Parathyroid adenoma (tissue), 2 donors: ENCODE measurements at regions not wholly inside any gene's neighbourhood (a gene's known extent, or its start where the extent isn't known, plus 50 kb on each side); places are given as distances from the start of the nearest gene placed in this dataset.
"Not testable (repeated sequence)": the region's sequence is repeated elsewhere in the genome, so short reads cannot be mapped to it uniquely, and the experiment has no call there.

ENCODE experiments used
- H2AFZ ChIP-seq: fragments of 300-600 bp; sonication (generic); one replicate; pipeline ENCODE4 v1.7.0; 2017; ENCODE audit warnings: antibody characterized with exemption, mild to moderate bottlenecking
- H3K27ac ChIP-seq: fragments of 300-600 bp; sonication (generic); one replicate; pipeline ENCODE4 v1.7.0; 2017
- H3K27me3 ChIP-seq: fragments of 300-600 bp; sonication (generic); one replicate; pipeline ENCODE4 v1.7.0; 2017; ENCODE audit warnings: low read length; ENCODE audit not compliant: control insufficient read depth, insufficient read depth
- H3K36me3 ChIP-seq: fragments of 300-600 bp; sonication (generic); one replicate; pipeline ENCODE4 v1.7.0; 2017; ENCODE audit warnings: low read length; ENCODE audit not compliant: control insufficient read depth, insufficient read depth
- H3K4me1 ChIP-seq: fragments of 300-600 bp; sonication (generic); one replicate; pipeline ENCODE4 v1.7.0; 2017; ENCODE audit warnings: control low read depth
- H3K4me2 ChIP-seq: fragments of 300-600 bp; sonication (generic); one replicate; pipeline ENCODE4 v1.7.0; 2017; ENCODE audit warnings: low read length
- H3K4me3 ChIP-seq: fragments of 300-600 bp; sonication (generic); one replicate; pipeline ENCODE4 v1.7.0; 2017; ENCODE audit warnings: low read depth, low read length
- H3K79me2 ChIP-seq: fragments of 300-600 bp; sonication (generic); one replicate; pipeline ENCODE4 v1.7.0; 2017; ENCODE audit warnings: control low read depth
- H3K9ac ChIP-seq: fragments of 300-600 bp; sonication (generic); one replicate; pipeline ENCODE4 v1.7.0; 2017; ENCODE audit warnings: mild to moderate bottlenecking
- H3K9me3 ChIP-seq: fragments of 300-600 bp; sonication (generic); one replicate; pipeline ENCODE4 v1.7.0; 2017; ENCODE audit warnings: low read length; ENCODE audit not compliant: control insufficient read depth
- CTCF ChIP-seq: fragments of 300-600 bp; sonication (generic); IDR thresholded peaks from one replicate; pipeline ENCODE4 v1.7.0; 2017; ENCODE audit warnings: antibody characterized with exemption, mild to moderate bottlenecking
- donor health status: primary hyperparathyroidism.

- Histone ChIP-seq H3K9me3 (no peaks in the 10 kb centered on the region), H3K27me3 (no peaks in the 10 kb centered on the region), H3K9ac (no peak overlapping the region), H3K4me3 (no peak overlapping the region), H3K36me3 (no peaks in the 10 kb centered on the region), H3K4me2 (no peak overlapping the region), H2AFZ (no peak overlapping the region), H3K4me1 (no peaks in the 10 kb centered on the region), H3K79me2 (no peaks in the 10 kb centered on the region), H3K27ac (no peak overlapping the region)
- no peak for TF ChIP-seq CTCF
These were observed 263.1 kb upstream of the CHRM3 start for GRCh38 chr1:239123260-239123659.

- no peaks in the 10 kb centered on the region for H3K36me3 ChIP-seq
- no peak overlapping the region for H3K27ac ChIP-seq
- H3K4me2 ChIP-seq, result no peak overlapping the region
- no peak for TF ChIP-seq CTCF
- H3K9ac ChIP-seq, result no peak overlapping the region
- H2AFZ ChIP-seq, result no peak overlapping the region
- H3K79me2 ChIP-seq, result no peaks in the 10 kb centered on the region
- H3K4me3 ChIP-seq, result no peak overlapping the region
- H3K9me3 ChIP-seq, result no peaks in the 10 kb centered on the region
- no peaks in the 10 kb centered on the region for H3K27me3 ChIP-seq
- no peaks in the 10 kb centered on the region for H3K4me1 ChIP-seq
These were observed 274.1 kb upstream of the CHRM3 start for GRCh38 chr1:239112101-239112935.

- H3K27me3 ChIP-seq, result no peaks in the 10 kb centered on the region
- H2AFZ ChIP-seq, result no peak overlapping the region
- no peaks in the 10 kb centered on the region for H3K79me2 ChIP-seq
- no peak overlapping the region for H3K9ac ChIP-seq
- no peaks in the 10 kb centered on the region for H3K36me3 ChIP-seq
- no peaks in the 10 kb centered on the region for H3K9me3 ChIP-seq
- no peak for TF ChIP-seq CTCF
- no peak overlapping the region for H3K4me2 ChIP-seq
- H3K27ac ChIP-seq, result no peak overlapping the region
- H3K4me3 ChIP-seq, result no peak overlapping the region
- no peaks in the 10 kb centered on the region for H3K4me1 ChIP-seq
These were observed 278.7 kb upstream of the CHRM3 start for GRCh38 chr1:239107676-239108075.

GRCh38 chr1:239106689-239107088 is 279.7 kb upstream of the CHRM3 start:
- H3K4me1 ChIP-seq, H3K27ac ChIP-seq, H3K9me3 ChIP-seq, H3K4me2 ChIP-seq, H3K79me2 ChIP-seq, H3K27me3 ChIP-seq, H3K4me3 ChIP-seq, H3K9ac ChIP-seq, H3K36me3 ChIP-seq, H2AFZ ChIP-seq: not testable (repeated sequence)

GRCh38 chr1:239098400-239099037 is 287.8 kb upstream of the CHRM3 start:
- H3K4me2 ChIP-seq, result no peak overlapping the region
- no peaks in the 10 kb centered on the region for H3K36me3 ChIP-seq
- no peaks in the 10 kb centered on the region for H3K79me2 ChIP-seq
- H3K9me3 ChIP-seq, result no peaks in the 10 kb centered on the region
- no peak overlapping the region for H2AFZ ChIP-seq
- no peak overlapping the region for H3K27ac ChIP-seq
- no peak for TF ChIP-seq CTCF
- no peaks in the 10 kb centered on the region for H3K4me1 ChIP-seq
- no peak overlapping the region for H3K4me3 ChIP-seq
- no peak overlapping the region for H3K9ac ChIP-seq
- no peaks in the 10 kb centered on the region for H3K27me3 ChIP-seq
